Hepatocyte (in vitro differentiated cells): ENCODE measurements at regions not wholly inside any gene's neighbourhood (a gene's known extent, or its start where the extent isn't known, plus 50 kb on each side); places are given as distances from the start of the nearest gene placed in this dataset.

ENCODE experiments used
- EZH2 ChIP-seq: fragments of 200-600 bp; sonication (generic); IDR thresholded peaks from 2 replicates; pipeline ENCODE4 v1.6.1; 2016; ENCODE audit warnings: antibody characterized with exemption, mild to moderate bottlenecking, borderline replicate concordance
- EZH2phosphoT487 ChIP-seq: fragments of 200-600 bp; sonication (generic); IDR thresholded peaks from one replicate; pipeline ENCODE4 v1.6.1; 2018; ENCODE audit warnings: antibody characterized with exemption, mild to moderate bottlenecking, low read depth, moderate library complexity; ENCODE audit not compliant: unreplicated experiment, severe bottlenecking
- TF ChIP-seq, protein P1 (sequence below): fragments of 200-600 bp; sonication (generic); IDR thresholded peaks from 2 replicates; pipeline ENCODE4 v1.5.1; 2016; ENCODE audit warnings: antibody characterized with exemption, mild to moderate bottlenecking; ENCODE audit not compliant: poor library complexity

DNA sequence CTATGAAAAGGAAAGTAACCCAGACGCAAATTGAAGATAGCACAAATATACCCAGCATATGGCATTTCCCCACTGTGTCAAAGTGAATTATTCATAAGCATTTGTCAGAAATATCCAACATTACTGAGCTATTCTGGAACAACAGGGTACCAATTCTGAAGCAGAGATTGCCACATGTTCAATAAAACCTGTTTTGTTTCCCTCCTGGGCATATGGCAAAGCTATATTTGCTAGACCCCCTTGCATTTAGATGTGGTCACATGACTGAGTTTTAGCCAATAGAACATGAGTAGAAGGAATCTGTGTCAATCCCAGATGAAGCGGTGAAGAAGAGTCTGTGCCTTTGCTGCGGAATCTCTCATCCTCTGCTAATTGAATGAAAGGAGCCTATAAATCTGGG is 296.4 kb upstream of the DLGAP1 start:
- TF ChIP-seq, protein P1, sequence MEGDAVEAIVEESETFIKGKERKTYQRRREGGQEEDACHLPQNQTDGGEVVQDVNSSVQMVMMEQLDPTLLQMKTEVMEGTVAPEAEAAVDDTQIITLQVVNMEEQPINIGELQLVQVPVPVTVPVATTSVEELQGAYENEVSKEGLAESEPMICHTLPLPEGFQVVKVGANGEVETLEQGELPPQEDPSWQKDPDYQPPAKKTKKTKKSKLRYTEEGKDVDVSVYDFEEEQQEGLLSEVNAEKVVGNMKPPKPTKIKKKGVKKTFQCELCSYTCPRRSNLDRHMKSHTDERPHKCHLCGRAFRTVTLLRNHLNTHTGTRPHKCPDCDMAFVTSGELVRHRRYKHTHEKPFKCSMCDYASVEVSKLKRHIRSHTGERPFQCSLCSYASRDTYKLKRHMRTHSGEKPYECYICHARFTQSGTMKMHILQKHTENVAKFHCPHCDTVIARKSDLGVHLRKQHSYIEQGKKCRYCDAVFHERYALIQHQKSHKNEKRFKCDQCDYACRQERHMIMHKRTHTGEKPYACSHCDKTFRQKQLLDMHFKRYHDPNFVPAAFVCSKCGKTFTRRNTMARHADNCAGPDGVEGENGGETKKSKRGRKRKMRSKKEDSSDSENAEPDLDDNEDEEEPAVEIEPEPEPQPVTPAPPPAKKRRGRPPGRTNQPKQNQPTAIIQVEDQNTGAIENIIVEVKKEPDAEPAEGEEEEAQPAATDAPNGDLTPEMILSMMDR, result no peak
- TF ChIP-seq EZH2 (no peak), EZH2phosphoT487 (no peak)
